ENCODE measurements at regions not wholly inside any gene's neighbourhood (a gene's known extent, or its start where the extent isn't known, plus 50 kb on each side); places are given as distances from the start of the nearest gene placed in this dataset.
A peak's percentile ranks its signal among the peaks of the same experiment; 100 is the strongest.

GRCh38 chr5:25764733-25765132 is 1120.0 kb upstream of the CDH10 start:
- intact Hi-C loops (cut with micrococcal nuclease) = no loop called here
- no peak overlapping the region for H3K4me3 Mint-ChIP-seq (ENCODE audit: unreplicated experiment)
- no TSS peak for BruUV-seq (replicated peaks)

GRCh38 chr5:25763781-25764180 is 1119.0 kb upstream of the CDH10 start:
- Mint-ChIP-seq H3K36me3 (ENCODE audit: insufficient read depth, unreplicated experiment) (no peaks in the 10 kb centered on the region), H3K4me3 (ENCODE audit: unreplicated experiment) (no peak overlapping the region), H3K27me3 (ENCODE audit: insufficient read depth, unreplicated experiment) (no peaks in the 10 kb centered on the region), H3K27ac (ENCODE audit: low read depth, unreplicated experiment) (no peak overlapping the region), H3K9me3 (ENCODE audit: unreplicated experiment) (no peaks in the 10 kb centered on the region), H3K4me1 (ENCODE audit: insufficient read depth, unreplicated experiment) (no peaks in the 10 kb centered on the region)
- TF ChIP-seq, protein P1, sequence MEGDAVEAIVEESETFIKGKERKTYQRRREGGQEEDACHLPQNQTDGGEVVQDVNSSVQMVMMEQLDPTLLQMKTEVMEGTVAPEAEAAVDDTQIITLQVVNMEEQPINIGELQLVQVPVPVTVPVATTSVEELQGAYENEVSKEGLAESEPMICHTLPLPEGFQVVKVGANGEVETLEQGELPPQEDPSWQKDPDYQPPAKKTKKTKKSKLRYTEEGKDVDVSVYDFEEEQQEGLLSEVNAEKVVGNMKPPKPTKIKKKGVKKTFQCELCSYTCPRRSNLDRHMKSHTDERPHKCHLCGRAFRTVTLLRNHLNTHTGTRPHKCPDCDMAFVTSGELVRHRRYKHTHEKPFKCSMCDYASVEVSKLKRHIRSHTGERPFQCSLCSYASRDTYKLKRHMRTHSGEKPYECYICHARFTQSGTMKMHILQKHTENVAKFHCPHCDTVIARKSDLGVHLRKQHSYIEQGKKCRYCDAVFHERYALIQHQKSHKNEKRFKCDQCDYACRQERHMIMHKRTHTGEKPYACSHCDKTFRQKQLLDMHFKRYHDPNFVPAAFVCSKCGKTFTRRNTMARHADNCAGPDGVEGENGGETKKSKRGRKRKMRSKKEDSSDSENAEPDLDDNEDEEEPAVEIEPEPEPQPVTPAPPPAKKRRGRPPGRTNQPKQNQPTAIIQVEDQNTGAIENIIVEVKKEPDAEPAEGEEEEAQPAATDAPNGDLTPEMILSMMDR (IDR thresholded peaks at IDR 0.05; ENCODE audit: unreplicated experiment) = no peak
- intact Hi-C loops (cut with micrococcal nuclease) = no loop called here
- no TSS peak for BruUV-seq (replicated peaks)
- DNase-seq (ENCODE audit: unreplicated experiment) = no peak
- CTCF ChIA-PET = interaction anchor here (0.6 to 0.9 kb wide), 3 partner anchors 10 to 1136 kb away, joined by 3 to 6 read pairs (median 4); no protein-coding TSS in a partner anchor
- POLR2A ChIA-PET = no interaction called here

More at GRCh38 chr5:25764733-25765132, 1120.0 kb upstream of the CDH10 start:
- ChIA-PET CTCF (interaction anchor here (0.6 kb wide), 1 partner anchor 11 kb away, joined by 4 read pairs; no protein-coding TSS in a partner anchor), POLR2A (no interaction called here)
- H3K36me3 Mint-ChIP-seq (ENCODE audit: insufficient read depth, unreplicated experiment) = no peaks in the 10 kb centered on the region
- no peaks in the 10 kb centered on the region for H3K9me3 Mint-ChIP-seq (ENCODE audit: unreplicated experiment)
- H3K27ac Mint-ChIP-seq (ENCODE audit: low read depth, unreplicated experiment) = no peak overlapping the region
- H3K4me1 Mint-ChIP-seq (ENCODE audit: insufficient read depth, unreplicated experiment) = no peaks in the 10 kb centered on the region
- TF ChIP-seq, protein P1 (IDR thresholded peaks at IDR 0.05; ENCODE audit: unreplicated experiment) = no peak
- no peak for DNase-seq (ENCODE audit: unreplicated experiment)
- H3K27me3 Mint-ChIP-seq (ENCODE audit: insufficient read depth, unreplicated experiment) = no peaks in the 10 kb centered on the region

DNA sequence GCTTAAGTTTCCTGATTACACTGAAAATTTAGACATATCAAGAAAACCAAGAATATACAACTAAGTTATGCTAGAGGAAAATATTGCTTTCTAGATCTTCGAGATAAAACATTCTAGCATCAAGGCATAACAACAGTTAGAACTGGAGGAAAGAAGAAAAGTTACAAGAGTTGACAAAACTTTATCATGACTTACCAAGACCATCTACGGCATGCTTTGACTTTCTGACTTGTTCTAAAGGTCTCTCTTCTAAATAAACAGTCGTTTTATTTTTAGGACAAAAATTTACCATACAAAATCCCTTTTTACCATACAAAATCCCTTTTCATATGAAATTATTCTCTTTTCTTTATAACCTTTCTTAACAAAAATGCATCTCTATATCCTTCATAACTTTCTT is 1110.1 kb upstream of the CDH10 start:
- DNase-seq (ENCODE audit: unreplicated experiment) = peak; percentile 46
- TF ChIP-seq, protein P1 (IDR thresholded peaks at IDR 0.05; ENCODE audit: unreplicated experiment) = no peak
- Mint-ChIP-seq H3K9me3 (ENCODE audit: unreplicated experiment) (peaks cover 29% of the 10 kb centered on the region), H3K36me3 (ENCODE audit: insufficient read depth, unreplicated experiment) (no peaks in the 10 kb centered on the region), H3K27me3 (ENCODE audit: insufficient read depth, unreplicated experiment) (no peaks in the 10 kb centered on the region), H3K4me3 (ENCODE audit: unreplicated experiment) (no peak overlapping the region), H3K27ac (ENCODE audit: low read depth, unreplicated experiment) (no peak overlapping the region), H3K4me1 (ENCODE audit: insufficient read depth, unreplicated experiment) (no peaks in the 10 kb centered on the region)
- no TSS peak for BruUV-seq (replicated peaks)
- intact Hi-C loops (cut with micrococcal nuclease) = no loop called here
- CTCF ChIA-PET = no interaction called here
- POLR2A ChIA-PET = no interaction called here

- Mint-ChIP-seq H3K9me3 (ENCODE audit: unreplicated experiment) (no peaks in the 10 kb centered on the region), H3K4me1 (ENCODE audit: insufficient read depth, unreplicated experiment) (no peaks in the 10 kb centered on the region), H3K27ac (ENCODE audit: low read depth, unreplicated experiment) (no peak overlapping the region), H3K36me3 (ENCODE audit: insufficient read depth, unreplicated experiment) (no peaks in the 10 kb centered on the region), H3K4me3 (ENCODE audit: unreplicated experiment) (no peak overlapping the region), H3K27me3 (ENCODE audit: insufficient read depth, unreplicated experiment) (no peaks in the 10 kb centered on the region)
- intact Hi-C loops (cut with micrococcal nuclease) = no loop called here
- ChIA-PET POLR2A (no interaction called here), CTCF (no interaction called here)
- no TSS peak for BruUV-seq (replicated peaks)
- no peak for DNase-seq (ENCODE audit: unreplicated experiment)
- TF ChIP-seq, protein P1 (IDR thresholded peaks at IDR 0.05; ENCODE audit: unreplicated experiment) = no peak
Measured at GRCh38 chr5:25744908-25745307, 1100.1 kb upstream of the CDH10 start.

Measured in MCF 10A (cell line).